Left ventricle myocardium inferior (tissue), 1 donor: ENCODE measurements at regions not wholly inside any gene's neighbourhood (a gene's known extent, or its start where the extent isn't known, plus 50 kb on each side); places are given as distances from the start of the nearest gene placed in this dataset.

Experiments
- DNase-seq: peaks from one replicate; pipeline ENCODE4 v3.0.0-alpha.2; 2020
- H3K27ac ChIP-seq: fragments of 200-600 bp; replicated peaks from 2 replicates; pipeline ENCODE4 v1.8.0; 2021
- H3K27me3 ChIP-seq: fragments of 200-600 bp; 2 replicates; pipeline ENCODE4 v1.8.0; 2021; ENCODE audit warnings: low read depth
- H3K36me3 ChIP-seq: fragments of 200-600 bp; 2 replicates; pipeline ENCODE4 v1.8.0; 2021
- H3K4me1 ChIP-seq: fragments of 200-600 bp; 2 replicates; pipeline ENCODE4 v1.8.0; 2021
- H3K4me3 ChIP-seq: fragments of 200-600 bp; 2 replicates; pipeline ENCODE4 v1.8.0; 2021; ENCODE audit warnings: mild to moderate bottlenecking, moderate library complexity
- H3K9me3 ChIP-seq: fragments of 200-600 bp; replicated peaks from 2 replicates; pipeline ENCODE4 v1.8.0; 2021
- intact Hi-C: fragments of 100-400 bp; cut with micrococcal nuclease; formaldehyde crosslinking; loops from one replicate; pipeline ENCODE4 v1.11.0; 2022
- TF ChIP-seq, protein P1 (sequence below): fragments of 200-600 bp; IDR thresholded peaks from 2 replicates; pipeline ENCODE4 v1.8.0; 2021; ENCODE audit warnings: antibody characterized with exemption, mild to moderate bottlenecking, borderline replicate concordance
- donor health status: DM: no; HTN: yes; CAD: no; lungs with severe emphysema.

DNA sequence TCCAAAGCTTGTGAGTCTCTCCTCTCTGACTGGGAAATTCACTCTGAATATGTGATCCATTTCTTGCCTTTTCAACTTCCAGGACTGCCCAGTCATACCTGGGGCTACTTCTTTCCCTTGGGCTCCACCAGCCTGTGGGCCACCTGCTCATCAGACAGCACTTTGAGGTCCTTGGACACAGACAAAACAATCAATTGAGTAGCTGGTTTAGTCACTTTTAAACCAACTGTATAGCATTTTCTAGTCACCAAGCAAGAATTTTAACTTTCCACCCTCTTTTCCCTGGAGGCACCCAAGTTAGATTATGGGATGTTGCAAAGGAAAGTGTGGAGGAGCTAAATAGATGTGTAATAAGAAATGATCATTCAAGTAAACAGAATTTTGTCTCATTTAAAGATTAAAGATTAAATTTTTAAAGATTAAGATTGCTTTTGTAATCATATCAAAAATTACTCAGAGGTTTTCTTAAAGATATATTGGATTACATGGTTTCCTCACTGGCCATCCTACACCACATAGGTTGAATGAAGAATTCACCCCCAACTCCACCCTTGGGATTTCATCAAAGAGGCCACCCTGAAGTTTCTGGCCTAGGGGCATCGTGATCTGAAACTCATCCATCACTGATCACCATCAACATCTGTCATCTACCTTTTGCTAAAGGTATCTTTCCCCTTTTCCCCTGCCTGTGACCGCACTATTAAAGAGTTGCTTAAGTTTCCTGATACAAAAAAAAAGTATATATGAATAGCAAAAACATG, 219.2 kb upstream of the NR5A2 start:
- Histone ChIP-seq H3K9me3 (no peaks in the 10 kb centered on the region), H3K27me3 (no peaks in the 10 kb centered on the region), H3K36me3 (no peaks in the 10 kb centered on the region), H3K4me3 (no peak overlapping the region), H3K27ac (no peak overlapping the region), H3K4me1 (no peaks in the 10 kb centered on the region)
- no peak for DNase-seq
- TF ChIP-seq, protein P1, sequence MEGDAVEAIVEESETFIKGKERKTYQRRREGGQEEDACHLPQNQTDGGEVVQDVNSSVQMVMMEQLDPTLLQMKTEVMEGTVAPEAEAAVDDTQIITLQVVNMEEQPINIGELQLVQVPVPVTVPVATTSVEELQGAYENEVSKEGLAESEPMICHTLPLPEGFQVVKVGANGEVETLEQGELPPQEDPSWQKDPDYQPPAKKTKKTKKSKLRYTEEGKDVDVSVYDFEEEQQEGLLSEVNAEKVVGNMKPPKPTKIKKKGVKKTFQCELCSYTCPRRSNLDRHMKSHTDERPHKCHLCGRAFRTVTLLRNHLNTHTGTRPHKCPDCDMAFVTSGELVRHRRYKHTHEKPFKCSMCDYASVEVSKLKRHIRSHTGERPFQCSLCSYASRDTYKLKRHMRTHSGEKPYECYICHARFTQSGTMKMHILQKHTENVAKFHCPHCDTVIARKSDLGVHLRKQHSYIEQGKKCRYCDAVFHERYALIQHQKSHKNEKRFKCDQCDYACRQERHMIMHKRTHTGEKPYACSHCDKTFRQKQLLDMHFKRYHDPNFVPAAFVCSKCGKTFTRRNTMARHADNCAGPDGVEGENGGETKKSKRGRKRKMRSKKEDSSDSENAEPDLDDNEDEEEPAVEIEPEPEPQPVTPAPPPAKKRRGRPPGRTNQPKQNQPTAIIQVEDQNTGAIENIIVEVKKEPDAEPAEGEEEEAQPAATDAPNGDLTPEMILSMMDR: no peak
- intact Hi-C loops: no loop called here

DNA sequence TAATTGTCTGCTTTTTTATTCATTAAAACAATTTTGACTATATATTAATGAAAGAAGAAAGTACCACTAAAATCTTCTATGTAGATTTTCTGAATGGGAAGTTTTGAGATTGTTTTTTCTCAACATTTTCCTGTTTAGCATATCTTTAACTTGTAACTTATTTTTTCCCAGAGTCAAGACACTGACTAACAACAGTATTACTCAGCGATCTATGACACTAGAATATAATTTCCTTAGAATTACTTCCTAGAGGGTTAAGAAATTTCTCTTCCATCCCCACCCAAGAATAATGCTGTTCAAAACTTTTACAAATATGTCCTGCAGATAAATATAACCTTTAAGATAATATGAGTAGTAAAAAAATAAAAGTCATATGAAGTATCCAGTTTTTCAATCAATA, 218.2 kb upstream of the NR5A2 start:
- no peaks in the 10 kb centered on the region for H3K4me1 ChIP-seq
- H3K4me3 ChIP-seq: no peak overlapping the region
- no peaks in the 10 kb centered on the region for H3K36me3 ChIP-seq
- TF ChIP-seq, protein P1: no peak
- no peak for DNase-seq
- H3K9me3 ChIP-seq: no peaks in the 10 kb centered on the region
- H3K27ac ChIP-seq: no peak overlapping the region
- no peaks in the 10 kb centered on the region for H3K27me3 ChIP-seq
- intact Hi-C loops: no loop called here

DNA sequence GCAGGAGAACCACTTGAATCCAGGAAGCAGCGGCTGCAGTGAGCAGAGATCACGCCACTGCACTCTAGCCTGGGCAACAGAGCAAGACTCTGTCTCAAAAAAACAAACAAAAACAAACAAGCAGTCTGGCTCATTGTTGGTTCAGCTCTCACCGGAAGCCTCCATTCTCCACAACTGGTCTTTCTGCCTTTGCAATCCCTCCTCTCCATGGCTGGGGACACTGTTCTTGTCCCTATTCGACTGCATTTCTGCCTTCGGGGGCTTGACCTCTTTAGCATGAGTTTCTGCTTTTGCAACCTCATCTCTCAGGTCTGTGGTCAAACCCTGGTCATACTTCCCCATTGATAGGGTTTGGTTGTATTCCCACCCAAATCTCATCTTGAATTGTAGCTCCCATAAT, 216.3 kb upstream of the NR5A2 start:
- no peak overlapping the region for H3K27ac ChIP-seq
- no peak for DNase-seq
- TF ChIP-seq, protein P1: no peak
- no peaks in the 10 kb centered on the region for H3K36me3 ChIP-seq
- no peaks in the 10 kb centered on the region for H3K27me3 ChIP-seq
- intact Hi-C loops: no loop called here
- no peak overlapping the region for H3K4me3 ChIP-seq
- H3K4me1 ChIP-seq: no peaks in the 10 kb centered on the region
- H3K9me3 ChIP-seq: no peaks in the 10 kb centered on the region

DNA sequence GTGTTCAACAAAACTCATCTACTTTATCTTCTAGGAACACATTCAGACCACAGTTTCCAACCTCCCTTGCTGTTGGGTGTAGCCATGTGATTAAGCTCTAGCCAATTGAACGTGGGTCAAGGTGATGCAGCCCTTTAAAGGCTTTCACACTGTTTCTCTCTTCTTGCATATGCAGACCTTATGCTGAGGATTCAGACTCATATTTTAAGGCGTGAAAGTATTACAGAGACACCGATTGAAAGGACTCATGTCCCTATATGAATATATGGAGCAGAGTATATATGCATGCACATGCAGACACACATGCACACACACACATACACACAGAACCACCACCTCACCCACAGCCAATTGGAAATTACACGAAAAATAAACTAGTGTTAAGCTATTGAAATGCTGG, 214.3 kb upstream of the NR5A2 start:
- intact Hi-C loops: no loop called here
- TF ChIP-seq, protein P1: no peak
- no peak for DNase-seq

DNA sequence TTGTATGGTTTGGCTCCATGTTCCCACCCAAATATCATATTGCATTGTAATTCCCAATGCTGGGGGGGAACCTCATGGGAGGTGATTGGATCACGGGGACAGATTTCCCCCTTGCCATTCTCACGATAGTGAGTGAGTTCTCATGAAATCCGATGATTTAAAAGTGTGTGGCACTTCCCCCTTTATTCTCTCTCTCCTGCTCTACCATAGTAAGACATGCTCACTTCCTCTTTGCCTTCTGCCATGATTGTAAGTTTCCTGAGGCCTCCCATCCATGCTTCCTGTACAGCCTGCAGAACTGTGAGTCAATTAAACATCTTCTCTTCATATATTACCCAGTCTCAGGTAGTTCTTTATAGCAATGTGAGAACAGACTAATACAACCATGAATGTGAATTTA, 211.6 kb upstream of the NR5A2 start:
- Histone ChIP-seq H3K27me3 (no peaks in the 10 kb centered on the region), H3K27ac (no peak overlapping the region), H3K4me3 (no peak overlapping the region), H3K36me3 (no peaks in the 10 kb centered on the region), H3K9me3 (no peaks in the 10 kb centered on the region), H3K4me1 (no peaks in the 10 kb centered on the region)
- intact Hi-C loops: no loop called here
- TF ChIP-seq, protein P1: no peak
- no peak for DNase-seq

More for the DNA sequence above, 214.3 kb upstream of the NR5A2 start:
- Histone ChIP-seq H3K9me3 (no peaks in the 10 kb centered on the region), H3K4me3 (no peak overlapping the region), H3K27me3 (no peaks in the 10 kb centered on the region), H3K4me1 (no peaks in the 10 kb centered on the region), H3K27ac (no peak overlapping the region), H3K36me3 (no peaks in the 10 kb centered on the region)
